CD8-positive, alpha-beta memory T cell (primary cell): ENCODE measurements at regions not wholly inside any gene's neighbourhood (a gene's known extent, or its start where the extent isn't known, plus 50 kb on each side); places are given as distances from the start of the nearest gene placed in this dataset.

ENCODE experiments used
- CTCF ChIA-PET: fragments of 350-600 bp; sonication (Branson Sonifier 250); formaldehyde crosslinking; loops from one replicate; lab custom pipeline; 2021; ENCODE audit warnings: antibody characterized with exemption; lab: Charles Lee
- POLR2A ChIA-PET: fragments of 350-600 bp; sonication (Branson Sonifier 250); formaldehyde crosslinking; loops from one replicate; lab custom pipeline; 2021; ENCODE audit warnings: antibody characterized with exemption; lab: Charles Lee
- DNase-seq, 5 donors: peaks; one replicate each; pipeline versions ENCODE4 v3.0.0 to v3.0.0-alpha.2; 2020 to 2022; ENCODE audit warnings: mixed read lengths in 1 of 5
- H3K27ac ChIP-seq: one replicate; pipeline ENCODE4 v1.7.0; 2013; ENCODE audit warnings: low read depth, mild to moderate bottlenecking, low read length, moderate library complexity
- H3K27me3 ChIP-seq: 2 replicates; pipeline ENCODE4 v1.7.0; 2013; ENCODE audit warnings: low read length, mild to moderate bottlenecking; ENCODE audit not compliant: insufficient read depth, poor library complexity, severe bottlenecking
- H3K36me3 ChIP-seq: 2 replicates; pipeline ENCODE4 v1.7.0; 2013; ENCODE audit warnings: mild to moderate bottlenecking, low read length, moderate library complexity; ENCODE audit not compliant: insufficient read depth
- H3K4me1 ChIP-seq: 2 replicates; pipeline ENCODE4 v1.7.0; 2013; ENCODE audit warnings: mild to moderate bottlenecking, low read length, moderate library complexity; ENCODE audit not compliant: insufficient read depth
- H3K4me3 ChIP-seq: 2 replicates; pipeline ENCODE4 v1.7.0; 2013; ENCODE audit warnings: mild to moderate bottlenecking, low read length
- H3K9me3 ChIP-seq: 2 replicates; pipeline ENCODE4 v1.7.0; 2013; ENCODE audit warnings: mild to moderate bottlenecking, low read length
- H3K27ac Mint-ChIP-seq, 8 donors: one replicate each; pipeline ENCODE4 v1.8.0; 2020 to 2021; ENCODE audit warnings: mixed read lengths in 8 of 8, mild to moderate bottlenecking in 6 of 8, inconsistent platforms in 3 of 8, moderate library complexity in 3 of 8
- H3K27me3 Mint-ChIP-seq, 2 donors: one replicate each; pipeline ENCODE4 v1.8.0; 2020 to 2021; ENCODE audit warnings: mixed read lengths in 2 of 2, mild to moderate bottlenecking in 1 of 2, moderate library complexity in 1 of 2
- H3K36me3 Mint-ChIP-seq, 3 donors: one replicate each; pipeline ENCODE4 v1.8.0; 2020 to 2021; ENCODE audit warnings: mixed read lengths in 3 of 3, inconsistent platforms in 1 of 3, mild to moderate bottlenecking in 1 of 3
- H3K4me1 Mint-ChIP-seq, 3 donors: one replicate each; pipeline ENCODE4 v1.8.0; 2020 to 2021; ENCODE audit warnings: mixed read lengths in 3 of 3, inconsistent platforms in 1 of 3, mild to moderate bottlenecking in 1 of 3
- H3K4me3 Mint-ChIP-seq, 7 donors: one replicate each; pipeline ENCODE4 v1.8.0; 2020 to 2021; ENCODE audit warnings: mixed read lengths in 7 of 7, mild to moderate bottlenecking in 6 of 7, moderate library complexity in 4 of 7, inconsistent platforms in 2 of 7
- H3K9me3 Mint-ChIP-seq, 5 donors: one replicate each; pipeline ENCODE4 v1.8.0; 2020 to 2022; ENCODE audit warnings: mixed read lengths in 5 of 5, mild to moderate bottlenecking in 3 of 5, moderate library complexity in 2 of 5, inconsistent platforms in 1 of 5

DNA sequence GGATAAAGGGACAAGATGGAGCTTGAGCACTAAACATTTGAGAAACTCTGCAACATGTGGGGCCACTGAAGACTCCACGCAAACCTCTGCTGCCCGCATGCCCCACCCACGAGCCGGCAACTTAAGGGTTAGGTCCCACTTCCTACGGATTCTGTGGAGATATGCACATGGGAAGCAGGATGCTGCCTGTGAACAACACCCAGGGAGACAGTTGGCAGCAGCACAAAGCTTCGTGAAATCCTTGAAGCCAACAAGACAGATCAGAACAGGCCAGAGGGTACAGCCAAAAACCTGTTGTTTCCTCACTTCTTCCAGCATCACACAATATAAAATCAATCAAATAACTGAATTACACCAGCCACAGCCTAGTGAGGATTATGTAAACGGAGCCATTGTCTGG lies 270.4 kb downstream of the ENC1 start:
- H3K36me3 ChIP-seq, result no peaks in the 10 kb centered on the region
- POLR2A ChIA-PET, result no interaction called here
- H3K4me1 ChIP-seq, result no peaks in the 10 kb centered on the region
- no peaks in the 10 kb centered on the region for H3K36me3 Mint-ChIP-seq
- H3K4me3 Mint-ChIP-seq, result no peak overlapping the region
- CTCF ChIA-PET, result no interaction called here
- no peak overlapping the region for H3K27ac ChIP-seq
- H3K27me3 Mint-ChIP-seq, result peaks cover 0 to 3% of the 10 kb centered on the region in 2 donors
- no peak overlapping the region for H3K4me3 ChIP-seq
- no peaks in the 10 kb centered on the region for H3K4me1 Mint-ChIP-seq
- H3K9me3 ChIP-seq, result no peaks in the 10 kb centered on the region
- H3K9me3 Mint-ChIP-seq, result peaks cover 0 to 3% (median 0%) of the 10 kb centered on the region in 5 donors
- H3K27ac Mint-ChIP-seq, result no peak overlapping the region
- H3K27me3 ChIP-seq, result no peaks in the 10 kb centered on the region
- no peak for DNase-seq

- H3K27me3 ChIP-seq, result no peaks in the 10 kb centered on the region
- Mint-ChIP-seq H3K4me1 (no peaks in the 10 kb centered on the region), H3K27me3 (peaks cover 3 to 8% of the 10 kb centered on the region in 2 donors), H3K4me3 (no peak overlapping the region), H3K9me3 (peaks cover 0 to 4% (median 0%) of the 10 kb centered on the region in 5 donors), H3K27ac (no peak overlapping the region), H3K36me3 (no peaks in the 10 kb centered on the region)
- no peaks in the 10 kb centered on the region for H3K4me1 ChIP-seq
- no peak overlapping the region for H3K4me3 ChIP-seq
- no peaks in the 10 kb centered on the region for H3K36me3 ChIP-seq
- no peak for DNase-seq
- no peak overlapping the region for H3K27ac ChIP-seq
- ChIA-PET CTCF (interaction anchor here (1.0 kb wide), 1 partner anchor 21 kb away, joined by 3 read pairs; no protein-coding TSS in a partner anchor), POLR2A (no interaction called here)
- no peaks in the 10 kb centered on the region for H3K9me3 ChIP-seq
Measured at GRCh38 chr5:74369173-74369572, 271.4 kb downstream of the ENC1 start.

GRCh38 chr5:74367934-74368333 lies 272.6 kb downstream of the ENC1 start:
- H3K27ac ChIP-seq, result no peak overlapping the region
- H3K27me3 ChIP-seq, result no peaks in the 10 kb centered on the region
- H3K4me3 Mint-ChIP-seq, result no peak overlapping the region
- H3K4me1 Mint-ChIP-seq, result no peaks in the 10 kb centered on the region
- no peaks in the 10 kb centered on the region for H3K36me3 Mint-ChIP-seq
- POLR2A ChIA-PET, result no interaction called here
- peaks cover 7 to 14% of the 10 kb centered on the region in 2 donors for H3K27me3 Mint-ChIP-seq
- no peaks in the 10 kb centered on the region for H3K36me3 ChIP-seq
- no peak overlapping the region for H3K27ac Mint-ChIP-seq
- no peak for DNase-seq
- H3K4me3 ChIP-seq, result no peak overlapping the region
- no peaks in the 10 kb centered on the region for H3K9me3 ChIP-seq
- CTCF ChIA-PET, result no interaction called here
- H3K4me1 ChIP-seq, result no peaks in the 10 kb centered on the region
- H3K9me3 Mint-ChIP-seq, result peaks cover 0 to 6% (median 2%) of the 10 kb centered on the region in 5 donors

- Mint-ChIP-seq H3K4me3 (no peak overlapping the region), H3K27ac (no peak overlapping the region), H3K27me3 (peaks cover 11 to 14% of the 10 kb centered on the region in 2 donors), H3K36me3 (no peaks in the 10 kb centered on the region), H3K9me3 (peaks cover 0 to 6% (median 2%) of the 10 kb centered on the region in 5 donors), H3K4me1 (no peaks in the 10 kb centered on the region)
- ChIA-PET CTCF (no interaction called here), POLR2A (no interaction called here)
- no peaks in the 10 kb centered on the region for H3K27me3 ChIP-seq
- H3K36me3 ChIP-seq, result no peaks in the 10 kb centered on the region
- H3K4me3 ChIP-seq, result no peak overlapping the region
- H3K9me3 ChIP-seq, result no peaks in the 10 kb centered on the region
- no peak overlapping the region for H3K27ac ChIP-seq
- no peaks in the 10 kb centered on the region for H3K4me1 ChIP-seq
- DNase-seq, result no peak
Measured at GRCh38 chr5:74367241-74367733, 273.2 kb downstream of the ENC1 start.

DNA sequence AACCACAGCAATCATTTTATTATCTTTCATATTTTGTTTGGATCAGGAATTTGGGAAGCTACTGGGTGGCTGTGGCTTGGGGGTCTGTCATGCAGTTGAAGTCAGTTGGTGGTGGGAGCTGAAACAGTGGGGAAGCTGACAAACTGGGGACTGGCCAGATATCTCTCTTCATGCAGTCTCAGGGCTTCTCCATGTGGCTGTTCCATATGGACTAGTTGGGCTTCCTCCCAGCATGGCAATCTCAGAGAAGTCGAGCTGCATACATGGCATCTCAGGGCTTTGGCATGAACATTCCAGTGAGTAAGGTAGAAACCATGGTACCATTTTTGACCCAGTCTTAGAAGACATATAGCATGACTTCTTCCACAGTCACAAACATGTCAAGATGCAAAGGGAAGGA lies 274.8 kb downstream of the ENC1 start:
- no peak overlapping the region for H3K4me3 Mint-ChIP-seq
- peaks cover 0 to 6% (median 2%) of the 10 kb centered on the region in 5 donors for H3K9me3 Mint-ChIP-seq
- peaks cover 9 to 14% of the 10 kb centered on the region in 2 donors for H3K27me3 Mint-ChIP-seq
- POLR2A ChIA-PET, result no interaction called here
- no peak overlapping the region for H3K27ac Mint-ChIP-seq
- H3K4me1 Mint-ChIP-seq, result no peaks in the 10 kb centered on the region
- no peaks in the 10 kb centered on the region for H3K9me3 ChIP-seq
- DNase-seq, result no peak
- no peaks in the 10 kb centered on the region for H3K4me1 ChIP-seq
- H3K27ac ChIP-seq, result no peak overlapping the region
- H3K36me3 ChIP-seq, result no peaks in the 10 kb centered on the region
- CTCF ChIA-PET, result no interaction called here
- no peaks in the 10 kb centered on the region for H3K27me3 ChIP-seq
- no peaks in the 10 kb centered on the region for H3K36me3 Mint-ChIP-seq
- H3K4me3 ChIP-seq, result no peak overlapping the region

DNA sequence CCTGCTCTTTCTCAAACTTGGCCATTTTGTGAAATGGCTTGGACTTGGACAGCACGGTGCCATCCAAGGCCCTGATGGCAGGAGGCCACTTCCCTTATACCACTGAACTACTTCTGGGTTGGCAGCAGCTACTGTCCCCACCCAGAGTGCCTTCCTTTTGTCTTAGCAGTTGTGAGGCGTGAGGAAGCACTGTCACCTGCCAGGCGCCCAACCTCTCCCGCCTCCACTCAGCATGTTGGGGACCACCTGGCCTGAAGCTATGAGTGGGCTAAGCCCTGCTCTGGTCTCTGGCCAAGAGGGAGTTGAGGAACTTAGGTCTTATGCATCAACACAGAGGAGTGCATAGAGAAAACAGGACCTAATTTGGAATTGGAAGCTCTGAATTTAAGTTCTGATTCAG lies 276.0 kb downstream of the ENC1 start:
- no peak for DNase-seq
- no peaks in the 10 kb centered on the region for H3K9me3 ChIP-seq
- Mint-ChIP-seq H3K27ac (no peak overlapping the region), H3K9me3 (peaks cover 0 to 6% (median 2%) of the 10 kb centered on the region in 5 donors), H3K4me3 (no peak overlapping the region), H3K36me3 (no peaks in the 10 kb centered on the region), H3K27me3 (peaks cover 9 to 14% of the 10 kb centered on the region in 2 donors), H3K4me1 (no peaks in the 10 kb centered on the region)
- H3K36me3 ChIP-seq, result no peaks in the 10 kb centered on the region
- H3K27ac ChIP-seq, result no peak overlapping the region
- no peaks in the 10 kb centered on the region for H3K27me3 ChIP-seq
- H3K4me3 ChIP-seq, result no peak overlapping the region
- ChIA-PET POLR2A (no interaction called here), CTCF (no interaction called here)
- no peaks in the 10 kb centered on the region for H3K4me1 ChIP-seq

- Mint-ChIP-seq H3K4me1 (no peaks in the 10 kb centered on the region), H3K36me3 (no peaks in the 10 kb centered on the region), H3K4me3 (no peak overlapping the region), H3K9me3 (peaks cover 0 to 6% (median 2%) of the 10 kb centered on the region in 5 donors), H3K27me3 (peaks cover 9 to 14% of the 10 kb centered on the region in 2 donors), H3K27ac (no peak overlapping the region)
- no peaks in the 10 kb centered on the region for H3K27me3 ChIP-seq
- no peaks in the 10 kb centered on the region for H3K36me3 ChIP-seq
- CTCF ChIA-PET, result no interaction called here
- no peak overlapping the region for H3K4me3 ChIP-seq
- H3K9me3 ChIP-seq, result no peaks in the 10 kb centered on the region
- no peak for DNase-seq
- POLR2A ChIA-PET, result no interaction called here
- H3K4me1 ChIP-seq, result no peaks in the 10 kb centered on the region
- H3K27ac ChIP-seq, result no peak overlapping the region
Measured at GRCh38 chr5:74363603-74364205, 276.8 kb downstream of the ENC1 start.

- Mint-ChIP-seq H3K27me3 (peaks cover 7 to 14% of the 10 kb centered on the region in 2 donors), H3K4me1 (no peaks in the 10 kb centered on the region), H3K4me3 (no peak overlapping the region), H3K27ac (no peak overlapping the region), H3K36me3 (no peaks in the 10 kb centered on the region), H3K9me3 (peaks cover 0 to 6% (median 0%) of the 10 kb centered on the region in 5 donors)
- H3K4me1 ChIP-seq, result no peaks in the 10 kb centered on the region
- ChIA-PET CTCF (no interaction called here), POLR2A (no interaction called here)
- no peak for DNase-seq
- H3K4me3 ChIP-seq, result no peak overlapping the region
- H3K27ac ChIP-seq, result no peak overlapping the region
- H3K9me3 ChIP-seq, result no peaks in the 10 kb centered on the region
- no peaks in the 10 kb centered on the region for H3K36me3 ChIP-seq
- H3K27me3 ChIP-seq, result no peaks in the 10 kb centered on the region
Measured at GRCh38 chr5:74361406-74362358, 278.8 kb downstream of the ENC1 start.
